ENCODE measurements at regions not wholly inside any gene's neighbourhood (a gene's known extent, or its start where the extent isn't known, plus 50 kb on each side); places are given as distances from the start of the nearest gene placed in this dataset.

GRCh38 chr15:98190914-98191313 lies 230.4 kb downstream of the ARRDC4 start:
- Histone ChIP-seq H3K27me3 (ENCODE audit: control insufficient read depth in 2 of 2, insufficient read depth in 2 of 2, low read length in 2 of 2) (peaks cover 0 to 2% of the 10 kb centered on the region in 2 experiments; a peak in 2 of 5 replicates), H3K36me3 (ENCODE audit: control insufficient read depth, insufficient read depth, low read length) (no peaks in the 10 kb centered on the region), H3K4me3 (no peak overlapping the region), H3K4me2 (ENCODE audit: insufficient read depth, low read length) (no peak overlapping the region), H4K20me1 (replicated peaks; ENCODE audit: control insufficient read depth, insufficient read depth, low read length) (no peaks in the 10 kb centered on the region), H3K27ac (ENCODE audit: extremely low read depth, low read depth, low read length) (no peak overlapping the region), H3K79me2 (ENCODE audit: control insufficient read depth, insufficient read depth, low read length) (no peaks in the 10 kb centered on the region), H2AFZ (ENCODE audit: low read depth, low read length) (no peak overlapping the region), H3K9me3 (replicated peaks; ENCODE audit: control insufficient read depth, insufficient read depth, low read depth, low read length) (no peaks in the 10 kb centered on the region), H3K4me1 (replicated peaks in 1 of 2; ENCODE audit: control insufficient read depth in 2 of 2, insufficient read depth in 2 of 2, low read length in 2 of 2) (no peaks in the 10 kb centered on the region), H3K9me1 (ENCODE audit: control insufficient read depth, insufficient read depth, low read length) (no peaks in the 10 kb centered on the region), H3K9ac (ENCODE audit: insufficient read depth in 1 of 2, low read depth in 2 of 2, low read length in 2 of 2) (no peak overlapping the region)
- no TSS peak for BruUV-seq (replicated peaks)
- intact Hi-C loops (cut with micrococcal nuclease) (no loop called here), in situ Hi-C loops (cut with MboI) (no loop called here)
- DNase-seq (ENCODE audit: extremely low read depth in 1 of 4, low spot score in 3 of 4) (no peak), ATAC-seq (no peak), FAIRE-seq (no peak)
- ChIA-PET POLR2A (no interaction called here), CTCF (ENCODE audit: low intra/inter-chr PET ratio) (no interaction called here)
- no peak for TF ChIP-seq ZFP36 (IDR thresholded peaks at IDR 0.05; ENCODE audit: low read depth, low read length, partially characterized antibody)
- peak; percentile 90 for TF ChIP-seq ZNF12 (CRISPR knock-in tag; IDR thresholded peaks at IDR 0.05)
- WGBS (ENCODE audit: insufficient coverage, low coverage, missing lambda C conversion rate), result 3% methylated on average over 2 of the region's 2 CpGs

- in situ Hi-C loops (cut with MboI), result no loop called here
- H3K79me2 ChIP-seq (ENCODE audit: control insufficient read depth, insufficient read depth, low read length), result no peaks in the 10 kb centered on the region
- H3K9me3 ChIP-seq (replicated peaks; ENCODE audit: control insufficient read depth, insufficient read depth, low read depth, low read length), result no peaks in the 10 kb centered on the region
- ChIA-PET POLR2A (interaction anchor here (0.7 to 1.8 kb wide), 2 partner anchors 12 to 23 kb away, joined by 4 to 6 read pairs; no protein-coding TSS in a partner anchor), CTCF (ENCODE audit: low intra/inter-chr PET ratio) (no interaction called here)
- no peaks in the 10 kb centered on the region; a peak in 1 of 5 replicates for H3K27me3 ChIP-seq (ENCODE audit: control insufficient read depth in 2 of 2, insufficient read depth in 2 of 2, low read length in 2 of 2)
- no peak overlapping the region for H2AFZ ChIP-seq (ENCODE audit: low read depth, low read length)
- no peak for ATAC-seq
- intact Hi-C loops (cut with micrococcal nuclease), result no loop called here
- no peak for FAIRE-seq
- WGBS (ENCODE audit: insufficient coverage, low coverage, missing lambda C conversion rate), result 0% methylated on average over 3 of the region's 3 CpGs
- no peak overlapping the region for H3K4me3 ChIP-seq
- no peaks in the 10 kb centered on the region for H3K36me3 ChIP-seq (ENCODE audit: control insufficient read depth, insufficient read depth, low read length)
- no peaks in the 10 kb centered on the region for H4K20me1 ChIP-seq (replicated peaks; ENCODE audit: control insufficient read depth, insufficient read depth, low read length)
- no peaks in the 10 kb centered on the region for H3K9me1 ChIP-seq (ENCODE audit: control insufficient read depth, insufficient read depth, low read length)
- H3K4me2 ChIP-seq (ENCODE audit: insufficient read depth, low read length), result no peak overlapping the region
- DNase-seq (ENCODE audit: extremely low read depth in 1 of 4, low spot score in 3 of 4), result no peak
- H3K27ac ChIP-seq (ENCODE audit: extremely low read depth, low read depth, low read length), result no peak overlapping the region
- H3K9ac ChIP-seq (ENCODE audit: insufficient read depth in 1 of 2, low read depth in 2 of 2, low read length in 2 of 2), result no peak overlapping the region
- no TSS peak for BruUV-seq (replicated peaks)
- no peaks in the 10 kb centered on the region for H3K4me1 ChIP-seq (replicated peaks in 1 of 2; ENCODE audit: control insufficient read depth in 2 of 2, insufficient read depth in 2 of 2, low read length in 2 of 2)
- TF ChIP-seq ZNF318 (IDR thresholded peaks at IDR 0.05; ENCODE audit: borderline replicate concordance in 1 of 2, low read depth in 1 of 2) (no peak), LARP7 (IDR thresholded peaks at IDR 0.05) (no peak), TCF15 (CRISPR knock-in tag; IDR thresholded peaks at IDR 0.05) (no peak), EWSR1 (IDR thresholded peaks at IDR 0.05; ENCODE audit: borderline replicate concordance, low read depth, partially characterized antibody) (no peak), MYNN (IDR thresholded peaks at IDR 0.05) (no peak), MYNN (CRISPR knock-in tag; IDR thresholded peaks at IDR 0.05) (no peak)
Measured at GRCh38 chr15:98195796-98196195, 235.3 kb downstream of the ARRDC4 start.
